ENCODE measurements at regions not wholly inside any gene's neighbourhood (a gene's known extent, or its start where the extent isn't known, plus 50 kb on each side); places are given as distances from the start of the nearest gene placed in this dataset.

- TF ChIP-seq CTCF (IDR thresholded peaks at IDR 0.05; ENCODE audit: insufficient read depth, low read length, poor library complexity, severe bottlenecking) (no peak), EZH2phosphoT487 (conservative IDR thresholded peaks at IDR 0.05; ENCODE audit: low read length) (no peak)
These were observed 333.3 kb downstream of the AGTPBP1 start for GRCh38 chr9:85408494-85408893.
